ENCODE measurements at regions not wholly inside any gene's neighbourhood (a gene's known extent, or its start where the extent isn't known, plus 50 kb on each side); places are given as distances from the start of the nearest gene placed in this dataset.

- DNase-seq (ENCODE audit: low spot score): no peak
Observed at GRCh38 chr7:12941512-12941911, 254.1 kb downstream of the ARL4A start.

- no peak for DNase-seq (ENCODE audit: low spot score)
Observed at GRCh38 chr7:12942609-12943008, 255.2 kb downstream of the ARL4A start.

GRCh38 chr7:12943781-12944180 is 256.3 kb downstream of the ARL4A start:
- no peak for DNase-seq (ENCODE audit: low spot score)

DNA sequence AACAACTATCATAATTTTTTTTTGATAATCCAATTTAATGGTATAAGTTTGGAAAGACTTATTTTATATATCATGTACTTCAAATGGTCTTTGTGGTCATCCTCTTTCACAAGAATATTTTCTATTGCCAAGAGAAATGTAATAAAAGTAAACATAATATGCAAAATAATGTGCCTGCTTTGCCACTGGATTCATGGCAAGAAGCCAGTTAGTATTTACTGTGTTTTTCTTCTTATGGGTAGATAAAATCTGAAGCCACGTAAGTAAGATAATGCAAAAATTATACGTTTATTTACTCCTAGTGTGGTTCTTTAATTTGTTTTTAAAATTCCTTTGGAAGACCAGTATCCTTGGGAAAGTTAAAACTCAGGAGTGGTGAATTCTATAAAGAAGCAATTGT is 258.5 kb downstream of the ARL4A start:
- DNase-seq (ENCODE audit: low spot score): no peak

DNA sequence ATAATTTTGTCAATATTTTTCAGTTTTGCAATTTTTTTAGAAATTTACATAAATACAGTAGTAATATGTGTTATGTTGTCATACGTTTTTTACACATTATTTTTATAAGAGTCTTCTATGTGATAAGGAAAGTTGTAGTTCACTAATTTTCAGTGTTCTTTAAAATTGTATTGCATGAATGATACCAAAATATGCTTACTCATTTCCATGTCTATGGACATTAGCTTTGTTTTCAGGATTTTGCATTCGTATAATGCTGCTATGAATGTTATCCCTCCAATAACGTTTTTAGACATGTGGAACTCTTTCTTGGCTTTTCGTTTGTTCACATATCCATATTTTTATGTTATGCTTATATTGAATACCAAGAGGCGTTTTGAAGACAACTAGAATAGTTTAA is 260.0 kb downstream of the ARL4A start:
- no peak for DNase-seq (ENCODE audit: low spot score)

- no peak for DNase-seq (ENCODE audit: low spot score)
Observed at GRCh38 chr7:12949060-12949931, 261.9 kb downstream of the ARL4A start.

DNA sequence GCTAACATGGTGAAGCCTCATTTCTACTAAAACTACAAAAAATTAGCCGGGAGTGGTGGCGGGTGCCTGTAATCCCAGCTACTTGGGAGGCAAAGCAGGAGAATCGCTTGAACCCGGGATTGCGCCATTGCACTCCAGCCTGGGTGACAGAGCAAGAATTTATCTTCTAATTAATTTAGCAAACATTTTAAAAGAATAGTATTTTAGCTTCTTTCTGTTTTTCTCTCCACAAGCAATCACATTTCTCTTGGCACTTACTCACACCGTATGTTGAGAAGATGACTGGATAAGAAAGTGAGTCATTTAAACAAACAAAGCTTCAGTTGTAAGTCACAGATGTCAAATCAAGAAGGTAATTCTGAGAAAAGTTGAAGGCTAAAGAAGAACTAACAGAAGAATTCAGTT is 264.0 kb downstream of the ARL4A start:
- no peak for DNase-seq (ENCODE audit: low spot score)

DNA sequence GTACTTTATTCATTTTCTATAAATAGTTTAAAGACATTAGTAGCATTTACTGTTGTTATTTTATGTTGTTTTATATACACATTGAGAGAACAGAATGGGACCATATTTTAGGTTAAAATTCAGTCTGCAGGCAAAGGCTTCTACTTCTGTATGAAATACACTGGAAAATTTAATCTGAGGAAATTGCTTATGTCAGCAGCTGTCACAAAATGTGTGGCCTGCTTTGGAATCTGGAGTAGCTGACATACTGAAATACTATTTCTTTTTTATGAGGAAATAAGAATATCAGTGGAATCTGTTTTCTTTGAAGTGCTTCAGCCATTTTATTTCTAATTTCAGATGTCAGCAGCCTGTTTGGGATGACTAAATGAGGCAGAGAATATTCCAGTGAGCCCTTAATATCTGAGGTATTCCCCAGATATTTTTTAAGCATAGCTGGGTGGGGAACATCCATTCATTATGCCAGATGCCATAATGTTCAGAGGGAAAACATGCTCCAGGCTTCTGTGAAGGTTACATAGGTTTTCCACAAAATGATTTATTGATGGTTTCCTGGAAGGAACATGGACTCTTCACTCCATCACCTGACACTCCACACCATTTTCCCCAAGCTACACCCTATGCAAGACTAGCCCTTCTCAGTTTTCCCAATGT is 267.1 kb downstream of the ARL4A start:
- DNase-seq (ENCODE audit: low spot score): no peak

DNA sequence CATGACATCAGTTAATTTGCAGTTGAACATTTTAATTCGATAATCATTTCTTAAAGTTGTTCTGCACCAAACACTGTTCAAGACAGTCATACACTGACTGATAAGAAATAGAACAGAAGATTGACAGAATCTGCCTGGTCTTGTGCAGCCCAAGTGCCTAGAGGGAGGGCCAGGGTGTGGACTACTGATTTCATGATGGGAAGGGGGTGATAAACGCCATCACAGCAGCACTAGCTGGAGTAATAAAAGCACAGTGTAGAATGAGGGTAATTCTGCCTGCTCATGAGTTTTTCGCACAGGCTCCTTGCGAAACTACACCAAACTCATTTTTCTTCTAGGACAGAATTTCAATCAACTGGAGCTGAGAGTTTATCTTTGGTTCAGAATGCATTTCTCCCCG is 270.1 kb downstream of the ARL4A start:
- DNase-seq (ENCODE audit: low spot score): no peak

DNA sequence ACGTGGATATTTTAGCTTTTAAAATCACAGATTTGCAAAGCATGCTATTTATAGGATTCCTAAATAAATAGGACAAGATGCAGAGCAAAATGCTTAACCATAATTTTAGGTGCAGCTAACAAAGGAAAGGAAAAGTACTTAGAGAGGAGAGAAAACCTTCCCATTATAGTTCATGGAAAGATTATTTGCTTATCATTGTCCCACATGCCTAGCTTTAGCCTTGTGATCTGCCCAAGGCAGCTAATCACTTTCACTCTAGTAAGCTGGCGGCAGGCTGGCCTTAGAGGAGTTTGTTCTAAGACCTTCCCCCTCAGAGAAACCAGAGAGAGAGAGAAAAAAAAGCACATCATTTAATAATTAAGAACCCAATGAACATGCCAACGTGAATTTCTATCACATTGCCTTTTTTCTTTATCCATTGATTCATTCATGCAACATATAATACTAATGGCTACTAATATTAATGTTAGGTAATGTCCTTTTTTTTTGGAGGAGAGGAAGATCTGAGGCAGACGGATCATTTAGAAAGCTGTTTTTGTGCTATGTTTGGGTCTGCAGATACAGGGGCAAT is 274.6 kb downstream of the ARL4A start:
- peak; percentile 42 for DNase-seq (ENCODE audit: low spot score)

DNA sequence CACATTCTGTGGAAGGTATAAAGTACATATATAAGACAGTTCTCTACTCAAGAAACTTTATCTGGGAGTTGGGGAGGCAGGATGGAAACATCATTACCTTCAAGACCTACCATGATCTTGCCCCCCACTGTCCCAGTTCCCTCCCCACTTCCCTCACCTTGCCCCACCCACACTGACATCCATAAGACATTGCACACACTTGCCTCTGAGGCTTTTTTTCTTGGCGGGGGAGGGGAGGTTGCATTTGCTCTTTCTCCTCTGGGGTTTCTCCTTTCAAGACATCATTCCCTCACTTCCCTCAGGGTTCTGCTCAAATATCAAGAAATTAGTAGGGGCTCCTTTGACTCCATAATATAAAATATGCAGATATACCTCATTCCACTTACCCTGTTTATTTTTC is 276.0 kb downstream of the ARL4A start:
- DNase-seq (ENCODE audit: low spot score): no peak

DNA sequence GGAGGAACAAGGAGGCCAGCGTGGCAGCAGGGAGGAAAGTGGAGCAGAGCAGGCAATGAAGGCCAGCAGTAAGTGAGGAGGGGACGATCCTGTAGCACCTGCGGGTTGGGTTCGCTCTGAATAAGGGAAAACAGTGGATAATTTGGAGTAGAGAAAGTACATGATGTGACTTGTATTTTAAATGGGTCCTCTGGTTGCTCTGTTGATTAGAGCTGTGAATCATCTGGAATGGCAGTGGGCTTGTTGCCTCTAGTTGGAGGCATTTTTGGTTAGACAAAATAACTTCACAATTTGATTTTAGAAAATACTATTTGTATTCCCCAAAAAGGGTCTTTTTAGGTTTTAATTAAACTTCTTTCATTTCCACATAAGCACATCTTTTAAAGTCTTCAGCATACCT is 277.4 kb downstream of the ARL4A start:
- no peak for DNase-seq (ENCODE audit: low spot score)

- DNase-seq (ENCODE audit: low spot score): no peak
Observed at GRCh38 chr7:12965767-12966166, 278.3 kb downstream of the ARL4A start.

DNA sequence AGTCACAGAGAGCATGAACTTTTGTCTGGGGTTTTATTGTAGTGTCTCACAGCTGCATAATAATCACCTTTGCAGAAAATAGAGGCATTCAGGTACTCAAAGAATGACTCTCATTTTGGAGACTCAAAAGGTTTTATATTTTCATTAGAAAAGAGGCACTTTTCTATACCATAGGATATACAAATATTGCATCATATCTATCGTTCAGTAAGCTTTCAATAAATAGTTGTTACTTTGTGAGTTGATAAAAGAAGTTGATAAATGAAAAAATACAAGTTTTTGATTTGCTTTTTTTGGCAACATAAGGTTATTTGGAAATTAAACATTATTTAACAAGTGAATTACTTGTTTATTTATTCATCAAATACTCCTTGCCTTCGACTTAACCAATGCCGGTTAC is 279.9 kb downstream of the ARL4A start:
- DNase-seq (ENCODE audit: low spot score): no peak

GRCh38 chr7:12968836-12969422 is 281.5 kb downstream of the ARL4A start:
- no peak for DNase-seq (ENCODE audit: low spot score)

- DNase-seq (ENCODE audit: low spot score): no peak
Observed at GRCh38 chr7:12970626-12971025, 283.2 kb downstream of the ARL4A start.

DNA sequence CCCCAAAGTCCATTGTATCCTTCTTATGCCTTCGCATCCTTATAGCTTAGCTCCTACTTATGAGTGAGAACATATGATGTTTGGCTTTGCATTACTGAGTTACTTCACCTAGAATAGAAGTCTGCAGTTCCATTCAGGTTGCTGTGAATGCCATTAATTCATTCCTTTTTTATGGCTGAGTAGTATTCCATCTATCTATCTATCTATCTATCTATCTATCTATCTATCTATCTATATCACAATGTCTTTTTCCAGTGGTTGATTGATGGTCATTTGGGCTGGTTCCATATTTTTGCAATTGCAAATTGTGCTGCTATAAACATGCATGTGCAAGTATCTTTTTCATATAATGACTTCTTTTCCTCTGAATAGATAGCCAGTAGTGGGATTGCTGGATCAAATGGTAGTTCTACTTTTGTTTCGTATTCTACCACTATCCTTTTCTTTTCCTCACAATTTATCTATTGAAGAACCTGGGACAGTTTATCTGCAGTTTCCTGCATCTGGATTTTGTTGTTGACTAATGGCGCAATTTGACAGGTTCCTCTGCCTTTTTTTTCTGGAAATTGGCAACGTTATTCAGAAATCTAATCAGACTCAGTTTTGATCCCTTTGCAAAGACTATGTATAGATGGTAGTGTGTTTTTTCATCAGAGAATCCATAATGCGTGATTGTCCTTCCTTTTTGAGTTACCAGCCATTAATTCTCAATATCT is 287.2 kb downstream of the ARL4A start:
- no peak for DNase-seq (ENCODE audit: low spot score)

GRCh38 chr7:12975412-12975811 is 288.0 kb downstream of the ARL4A start:
- DNase-seq (ENCODE audit: low spot score): no peak

DNA sequence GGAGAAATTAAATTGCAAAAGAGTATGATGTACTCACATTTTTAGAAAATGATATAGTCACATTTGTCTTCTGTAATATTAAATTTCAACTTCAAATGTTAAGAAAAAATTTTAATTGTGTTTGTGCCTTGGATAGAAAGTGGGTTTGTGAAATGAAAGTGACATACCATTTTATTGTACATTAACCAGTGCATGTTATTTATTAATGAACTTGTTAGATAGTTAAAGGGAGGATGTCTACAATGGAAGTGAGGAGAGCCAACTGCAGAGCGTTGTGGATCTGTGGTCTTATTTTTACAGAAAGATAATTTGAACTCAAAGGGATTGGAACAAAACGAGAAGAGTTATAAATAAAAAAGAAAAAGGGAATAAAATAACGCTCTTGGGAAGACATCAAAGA is 291.7 kb downstream of the ARL4A start:
- DNase-seq (ENCODE audit: low spot score): no peak

GRCh38 chr7:12982178-12982577 is 294.7 kb downstream of the ARL4A start:
- no peak for DNase-seq (ENCODE audit: low spot score)

- no peak for DNase-seq (ENCODE audit: low spot score)
Observed at GRCh38 chr7:12984117-12984516, 296.7 kb downstream of the ARL4A start.

DNA sequence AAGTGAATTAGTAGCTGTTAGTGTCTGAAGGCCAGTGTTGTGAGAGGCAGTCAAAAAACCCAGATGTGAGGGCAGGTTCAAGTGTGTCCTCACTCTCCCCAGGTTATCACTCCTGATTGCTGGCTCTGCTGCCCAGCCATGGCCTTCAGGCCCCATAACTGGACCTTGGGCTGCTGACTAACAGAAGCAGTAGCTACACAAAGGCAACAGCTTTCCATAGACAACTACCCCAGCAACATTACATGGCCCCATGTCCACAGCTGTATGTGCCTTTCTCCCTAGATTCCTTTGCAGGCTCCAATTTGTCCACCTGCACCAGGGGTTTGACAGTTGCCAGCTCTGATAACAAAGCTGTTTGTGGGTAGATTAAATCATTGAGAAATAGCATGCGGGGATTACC is 297.8 kb downstream of the ARL4A start:
- no peak for DNase-seq (ENCODE audit: low spot score)
